ENCODE measurements at regions not wholly inside any gene's neighbourhood (a gene's known extent, or its start where the extent isn't known, plus 50 kb on each side); places are given as distances from the start of the nearest gene placed in this dataset.
"Not testable (repeated sequence)": the region's sequence is repeated elsewhere in the genome, so short reads cannot be mapped to it uniquely, and the experiment has no call there.

DNA sequence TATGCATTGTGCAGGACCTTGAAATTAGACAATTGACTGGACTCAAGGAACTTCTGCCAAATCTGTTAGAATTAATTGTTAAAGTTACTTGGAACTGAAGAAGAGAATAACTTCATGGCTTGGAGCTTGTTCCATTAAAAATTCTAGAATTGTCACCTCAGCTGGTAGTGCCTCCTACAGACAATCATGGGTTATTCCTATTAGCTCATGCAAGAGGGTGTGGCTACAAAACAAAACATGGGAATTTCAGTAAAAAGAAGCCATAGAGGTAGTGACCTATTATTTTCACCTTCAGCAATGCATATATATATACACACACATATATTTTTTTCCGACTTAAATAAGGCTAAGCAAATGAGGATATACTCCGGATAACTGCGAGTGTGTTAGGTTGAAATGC lies 181.9 kb upstream of the DTNA start:
- no peak for DNase-seq (ENCODE audit: low read depth in 3 of 3)

DNA sequence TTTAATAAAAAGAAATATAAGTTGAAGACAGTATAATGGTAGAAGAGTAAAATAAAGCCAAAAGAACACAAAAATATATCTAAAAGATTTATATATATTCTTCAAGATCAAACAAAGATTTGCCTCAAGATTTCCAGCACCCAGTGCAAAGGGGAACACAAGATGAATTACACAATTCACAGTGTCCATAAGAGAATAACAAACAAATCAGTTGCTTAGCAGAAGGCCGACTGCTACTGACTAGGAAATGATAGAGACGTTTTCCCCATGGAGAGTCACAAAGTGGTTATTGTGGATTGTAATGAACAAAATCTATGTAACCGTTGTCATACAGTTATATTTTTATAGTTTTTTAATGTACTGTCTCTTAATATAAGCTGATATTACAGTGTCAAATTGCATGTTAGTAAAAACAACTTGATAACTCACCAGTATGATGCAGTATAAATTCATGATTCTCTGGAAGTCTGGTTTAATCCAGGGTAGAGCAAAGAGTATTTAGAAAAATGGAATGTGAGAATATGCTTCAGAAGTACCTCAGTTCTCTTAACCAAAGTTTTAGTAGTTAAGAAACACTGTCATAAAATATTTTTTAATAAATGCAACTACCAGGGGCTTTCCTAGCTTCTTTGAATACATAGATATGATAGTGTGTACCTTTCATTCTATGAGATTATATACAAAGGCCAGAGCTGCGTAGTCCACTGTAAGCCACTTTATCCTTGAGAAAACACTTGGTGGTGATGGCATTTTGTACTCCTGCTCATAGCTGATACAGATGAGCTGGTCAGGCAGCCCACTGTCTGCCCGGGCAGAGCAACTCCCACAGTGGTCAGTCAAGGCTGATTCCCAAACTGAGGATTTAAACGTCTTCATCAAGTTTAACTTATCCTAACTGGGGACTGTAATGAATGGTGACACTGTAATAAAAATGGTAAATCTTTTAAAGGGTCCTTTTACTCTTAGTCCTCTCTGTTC lies 180.5 kb upstream of the DTNA start:
- DNase-seq (ENCODE audit: low read depth in 3 of 3), result no peak

DNA sequence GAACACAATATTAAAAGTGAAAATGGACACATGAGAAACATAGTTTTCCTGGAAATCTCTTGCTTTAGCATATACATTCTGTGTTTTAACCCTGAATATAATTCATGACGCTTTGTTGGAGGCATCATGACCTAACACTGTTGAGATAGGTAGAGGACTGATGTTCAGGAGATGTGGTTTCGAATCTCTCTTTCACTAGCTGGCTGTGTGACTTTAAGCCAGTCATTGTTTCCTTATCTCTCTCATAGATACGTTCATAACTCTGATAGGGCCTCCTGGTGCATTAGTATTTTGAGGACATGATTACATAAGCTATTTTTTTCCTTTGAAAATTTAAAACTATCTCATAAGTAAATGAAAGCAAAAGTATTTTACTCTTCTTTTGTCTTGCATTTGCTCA lies 179.0 kb upstream of the DTNA start:
- DNase-seq (ENCODE audit: low read depth in 3 of 3), result no peak

DNA sequence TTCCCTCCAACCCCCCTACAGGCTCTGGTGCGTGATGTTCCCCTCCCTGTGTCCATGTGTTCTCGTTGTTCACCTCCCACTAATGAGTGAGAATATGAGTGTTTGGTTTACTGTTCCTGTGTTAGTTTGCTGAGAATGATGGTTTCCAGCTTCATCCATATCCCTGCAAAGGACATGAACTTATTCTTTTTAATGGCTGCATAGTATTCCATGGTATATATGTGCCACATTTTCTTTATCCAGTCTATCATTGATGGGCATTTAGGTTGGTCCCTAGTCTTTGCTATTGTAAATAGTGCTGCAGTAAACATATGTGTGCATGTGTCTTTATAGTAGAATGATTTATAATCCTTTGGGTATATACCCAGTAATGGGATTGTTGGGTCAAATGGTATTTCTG lies 175.5 kb upstream of the DTNA start:
- not testable (repeated sequence) for DNase-seq (ENCODE audit: low read depth in 3 of 3)

DNA sequence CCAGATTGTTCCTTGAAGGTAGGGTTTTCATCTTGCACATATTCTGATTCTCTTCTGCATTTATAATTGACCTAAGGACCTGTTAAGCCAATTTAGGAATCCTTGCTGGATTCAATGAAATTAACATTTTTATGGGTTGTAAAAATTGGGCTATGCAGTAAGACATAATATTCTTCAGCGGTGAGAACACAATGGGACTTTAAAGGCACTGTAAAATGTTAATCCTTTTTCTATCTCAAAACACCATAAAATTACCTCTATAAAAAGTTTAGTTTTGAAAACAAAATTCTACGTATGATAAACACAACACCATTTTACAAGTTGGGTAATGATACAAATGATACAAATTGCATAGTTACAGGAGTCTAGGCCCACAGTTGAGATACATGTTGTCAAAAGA lies 169.2 kb upstream of the DTNA start:
- DNase-seq (ENCODE audit: low read depth in 3 of 3), result no peak

DNA sequence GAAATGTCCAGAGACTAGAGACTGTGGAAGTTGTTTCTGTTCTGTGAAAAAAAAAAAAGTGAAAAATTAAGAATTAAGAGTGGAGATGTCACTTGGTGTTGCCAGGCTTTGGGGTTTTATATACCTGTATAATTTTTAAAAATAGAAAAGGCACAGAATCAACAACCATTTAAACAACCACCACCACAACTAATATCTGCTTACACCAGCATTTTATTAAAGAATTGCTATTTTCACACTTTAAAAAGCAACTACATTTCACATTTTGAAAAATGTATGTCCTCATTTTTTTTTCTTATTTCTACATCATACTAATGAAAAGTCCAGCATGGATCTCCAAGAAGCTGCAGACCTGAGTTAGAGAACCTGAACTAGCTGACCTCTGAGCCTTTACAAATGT lies 167.5 kb upstream of the DTNA start:
- no peak for DNase-seq (ENCODE audit: low read depth in 3 of 3)

DNA sequence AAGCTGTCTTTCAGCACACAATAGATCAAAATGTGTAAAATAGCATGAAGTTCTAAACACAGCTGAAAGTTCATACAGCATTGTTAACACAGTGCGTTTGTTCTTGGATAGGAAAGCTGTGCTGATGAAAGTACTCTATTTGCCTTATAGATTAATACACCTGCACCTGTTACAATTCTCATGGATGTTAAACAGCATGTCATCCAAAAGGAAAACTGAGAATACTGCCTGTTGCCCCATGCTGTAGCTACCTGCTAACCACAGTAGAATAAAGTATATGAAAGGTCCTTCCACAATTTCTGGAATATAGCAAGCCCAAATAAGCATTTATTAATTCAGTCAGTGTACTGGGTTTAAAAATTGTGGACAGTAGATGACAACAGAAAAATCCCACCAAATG lies 166.7 kb upstream of the DTNA start:
- no peak for DNase-seq (ENCODE audit: low read depth in 3 of 3)

DNA sequence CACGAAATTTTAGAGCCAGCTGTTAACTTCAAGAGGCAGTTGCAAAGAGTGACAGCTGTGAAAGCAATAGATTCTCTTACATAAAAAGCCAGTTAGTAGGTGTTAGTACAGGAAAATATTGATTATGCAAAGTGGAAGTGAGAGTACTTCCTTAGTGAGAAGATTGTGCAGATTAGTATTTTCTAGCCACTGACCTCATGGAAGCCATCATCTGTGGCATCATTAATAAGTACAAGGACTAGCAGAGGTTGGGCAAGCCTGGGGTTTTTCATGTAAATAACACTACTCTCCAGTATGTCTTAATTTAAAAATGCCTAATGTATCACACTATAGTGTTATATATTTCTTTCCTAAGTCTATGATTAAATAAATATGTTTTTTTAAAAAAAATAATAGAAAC lies 166.2 kb upstream of the DTNA start:
- DNase-seq (ENCODE audit: low read depth in 3 of 3), result no peak

DNA sequence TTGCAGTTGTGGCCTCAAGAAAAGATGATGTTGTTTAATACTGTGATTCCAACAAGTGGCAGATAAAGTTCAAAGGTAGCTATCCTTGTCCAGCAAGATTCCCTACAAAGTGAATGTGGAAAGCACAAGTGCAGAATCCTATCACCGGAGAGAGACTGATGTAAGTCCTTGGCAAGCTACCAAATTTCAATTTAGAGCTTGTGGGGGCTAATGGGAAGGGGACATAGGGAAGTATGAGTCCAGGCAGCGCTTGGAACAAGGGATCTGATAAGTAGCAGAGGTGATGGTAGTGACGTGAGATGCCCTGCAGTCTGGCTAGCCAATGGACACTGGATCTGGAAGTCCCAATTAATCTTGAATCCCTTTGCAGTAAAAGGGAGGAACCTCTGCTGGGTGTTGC lies 165.2 kb upstream of the DTNA start:
- DNase-seq (ENCODE audit: low read depth in 3 of 3), result no peak

DNA sequence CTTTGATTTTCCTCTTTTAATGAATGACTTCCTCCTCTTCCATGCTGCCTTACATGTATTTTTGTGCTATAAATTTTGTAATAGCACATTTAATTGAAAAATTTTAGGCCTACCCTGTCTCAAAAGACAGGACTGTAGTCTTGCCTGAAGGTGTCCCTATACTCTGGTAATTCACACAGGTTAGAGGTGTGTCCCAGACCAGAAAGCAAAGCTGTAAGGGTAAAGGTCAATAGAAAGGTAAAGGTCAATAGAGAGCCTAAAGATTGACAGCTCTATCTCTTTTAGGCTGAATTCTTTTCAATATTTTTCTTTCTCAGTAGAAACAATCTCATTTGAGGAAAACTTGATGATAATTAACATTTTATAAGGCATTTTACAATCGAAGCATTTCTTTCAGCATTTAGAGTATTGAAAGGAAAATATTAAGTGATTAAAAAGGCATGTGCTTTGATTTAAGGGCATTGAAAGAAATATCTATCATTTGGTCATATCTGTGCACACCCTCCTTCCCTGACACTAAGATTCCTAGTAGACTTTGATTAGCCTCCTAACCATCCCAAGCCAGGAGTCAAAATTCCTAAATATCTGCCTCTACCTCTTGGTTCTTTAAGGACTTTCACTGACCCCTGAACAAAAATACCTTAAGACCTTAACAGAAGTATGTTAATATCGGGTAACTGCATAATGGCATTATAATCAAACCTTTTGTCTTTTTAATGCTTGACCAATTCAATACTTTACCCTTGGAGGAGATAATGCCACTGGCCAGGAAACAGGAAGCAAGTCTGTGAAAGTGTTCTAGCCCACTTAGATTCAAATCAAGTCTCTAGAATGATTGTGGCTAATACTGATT lies 161.8 kb upstream of the DTNA start:
- DNase-seq (ENCODE audit: low read depth in 3 of 3), result no peak

DNA sequence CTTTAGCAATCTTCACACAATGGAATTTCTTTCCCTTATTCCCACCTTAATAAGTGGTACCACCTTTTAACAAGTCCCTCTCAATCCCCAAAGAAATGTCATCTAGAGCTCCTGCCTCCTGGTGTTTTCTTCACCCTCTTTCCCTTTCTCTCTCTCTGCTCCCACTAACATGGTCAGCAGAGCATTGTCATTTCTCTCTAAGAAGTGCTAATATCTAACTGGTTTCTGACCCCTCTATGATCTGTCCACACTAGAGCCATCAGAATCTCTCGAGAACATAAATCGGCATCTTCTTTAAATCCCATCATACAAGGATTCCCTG lies 161.2 kb upstream of the DTNA start:
- no peak for DNase-seq (ENCODE audit: low read depth in 3 of 3)

DNA sequence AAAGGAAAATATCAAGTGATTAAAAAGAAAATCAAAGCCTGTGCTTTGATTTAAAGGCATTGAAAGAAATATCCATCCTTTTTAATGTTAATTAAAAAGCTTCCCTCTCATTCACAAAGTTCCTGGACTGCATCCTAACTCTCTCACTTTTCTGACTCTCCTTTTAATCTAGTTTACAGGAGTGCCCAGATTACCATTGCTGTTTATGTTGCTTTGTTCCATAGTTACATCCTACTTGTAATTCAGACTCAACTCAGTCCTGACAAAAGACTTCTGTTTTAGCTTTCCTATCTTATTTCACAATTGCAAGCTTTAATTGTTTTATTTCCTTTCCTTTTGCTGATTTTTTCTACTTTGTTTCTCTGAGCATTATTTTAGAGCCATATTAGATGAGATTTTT lies 160.7 kb upstream of the DTNA start:
- no peak for DNase-seq (ENCODE audit: low read depth in 3 of 3)

DNA sequence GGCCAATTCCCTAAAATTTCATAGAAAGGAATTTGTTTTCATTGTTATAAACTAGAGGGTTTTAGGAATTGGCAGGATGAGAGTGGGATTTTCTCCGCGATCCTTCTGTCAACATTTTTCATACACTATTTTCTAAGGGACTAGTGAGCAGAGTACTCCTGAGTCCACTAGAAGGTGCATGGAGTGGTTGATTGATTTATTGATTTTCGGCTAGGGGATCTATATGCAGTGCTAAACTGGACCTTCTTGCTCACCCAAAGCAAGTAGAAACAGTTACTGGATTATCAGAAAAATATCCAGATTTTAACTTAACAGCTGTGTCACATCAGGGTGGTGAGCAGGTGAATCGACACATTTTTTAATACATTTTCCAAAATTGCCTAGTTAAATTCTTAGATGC lies 159.9 kb upstream of the DTNA start:
- DNase-seq (ENCODE audit: low read depth in 3 of 3), result no peak

DNA sequence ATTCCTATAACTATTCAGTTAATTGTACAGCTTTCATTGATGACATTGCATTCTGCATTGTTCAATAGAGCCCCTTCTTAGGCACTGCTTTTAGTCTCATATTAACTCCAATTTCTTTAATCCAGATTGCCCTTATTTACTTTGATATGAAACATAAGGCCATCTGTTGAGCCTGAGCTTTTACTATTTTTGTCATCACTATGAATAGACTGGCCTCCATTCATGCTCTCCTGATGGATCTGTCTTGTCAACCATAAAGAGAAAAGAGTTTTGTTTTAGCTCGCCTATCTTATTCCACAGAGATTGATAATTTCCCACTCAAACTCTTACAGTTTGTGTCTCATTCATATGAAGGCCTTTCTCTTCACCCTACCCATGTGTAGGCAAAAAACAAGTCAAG lies 159.2 kb upstream of the DTNA start:
- no peak for DNase-seq (ENCODE audit: low read depth in 3 of 3)

DNA sequence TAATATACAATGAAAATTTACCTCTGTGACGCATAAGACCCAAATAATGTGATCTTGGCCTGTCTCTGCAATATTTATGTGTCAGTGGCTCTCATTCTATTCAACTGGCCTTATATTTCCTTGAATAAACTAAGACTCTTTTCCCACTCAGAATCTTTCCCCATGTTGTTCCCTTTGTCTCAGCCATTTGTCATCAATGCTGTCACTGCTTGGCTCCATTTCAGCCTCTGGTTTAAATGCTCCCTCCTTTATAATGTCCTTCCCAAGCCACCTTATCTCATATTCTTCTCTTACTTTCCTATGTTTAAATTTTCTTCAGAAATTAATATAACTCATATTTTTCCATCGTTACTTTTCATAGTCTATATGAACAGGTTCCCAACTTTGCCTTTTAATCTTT lies 158.3 kb upstream of the DTNA start:
- no peak for DNase-seq (ENCODE audit: low read depth in 3 of 3)

DNA sequence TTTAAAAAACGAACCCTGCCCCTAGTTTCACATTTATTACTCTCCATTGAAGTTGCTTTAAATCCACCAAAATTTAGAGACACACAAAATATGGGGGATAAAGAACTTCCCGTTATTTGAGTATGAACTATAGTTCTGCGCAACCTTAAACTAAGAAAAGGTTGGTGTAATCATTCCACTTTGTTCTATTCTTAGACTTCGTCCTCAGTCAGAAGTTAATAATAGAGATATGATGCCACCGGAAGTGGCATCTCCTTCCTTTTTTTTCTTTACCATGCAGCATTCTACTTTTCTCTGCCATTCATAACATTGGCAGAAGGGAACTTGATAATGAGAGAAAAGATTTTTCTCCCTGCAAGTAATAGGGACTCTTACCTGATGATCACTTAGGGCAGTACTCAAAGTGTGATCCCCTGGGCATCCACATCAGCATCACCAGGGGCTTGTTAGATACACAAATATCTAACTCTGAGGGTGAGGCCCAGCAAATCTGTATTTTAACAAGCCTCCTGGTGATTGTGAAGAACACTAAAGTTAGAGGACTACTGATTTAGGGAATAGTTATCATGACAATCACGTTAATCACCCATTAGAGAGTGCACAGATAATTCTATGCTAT lies 147.7 kb upstream of the DTNA start:
- DNase-seq (ENCODE audit: low read depth in 3 of 3), result no peak

DNA sequence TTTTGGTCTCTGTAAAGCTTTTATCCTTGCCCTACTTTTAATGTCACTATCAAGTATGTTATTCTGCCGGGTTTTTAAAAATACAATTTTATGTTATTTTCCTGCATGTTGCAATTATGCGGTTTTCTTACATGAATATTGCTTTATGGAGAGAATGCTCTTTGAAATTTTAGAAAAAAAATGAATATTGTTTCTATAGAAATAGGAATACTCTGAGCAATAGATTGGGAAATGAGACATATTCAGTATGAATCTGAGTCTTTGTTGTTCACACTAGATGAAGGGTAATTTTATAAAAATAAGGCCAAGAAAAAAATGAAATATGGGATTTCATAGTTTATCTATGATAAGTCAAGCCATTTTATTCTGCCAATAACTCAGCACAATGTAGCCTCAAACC lies 142.2 kb upstream of the DTNA start:
- DNase-seq (ENCODE audit: low read depth in 3 of 3), result no peak

DNA sequence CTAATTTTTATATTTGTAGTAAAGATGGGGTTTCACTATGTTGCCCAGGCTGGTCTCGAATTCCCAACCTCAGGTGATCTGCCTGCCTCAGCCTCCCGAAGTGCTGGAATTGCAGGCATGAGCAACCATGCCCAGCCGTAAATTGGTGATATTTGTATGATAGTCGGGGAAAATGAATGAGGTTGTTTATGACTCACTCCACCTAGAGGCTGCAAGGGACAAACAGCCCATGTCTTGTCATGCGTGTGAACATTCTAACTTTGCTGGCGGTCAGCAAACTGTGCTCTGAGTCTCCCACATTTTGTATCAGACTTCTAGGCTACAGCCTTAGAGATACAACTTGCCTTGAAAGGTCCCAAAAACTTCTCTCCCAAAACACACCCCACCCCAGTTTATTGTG lies 133.5 kb upstream of the DTNA start:
- DNase-seq (ENCODE audit: low read depth in 3 of 3), result no peak

DNA sequence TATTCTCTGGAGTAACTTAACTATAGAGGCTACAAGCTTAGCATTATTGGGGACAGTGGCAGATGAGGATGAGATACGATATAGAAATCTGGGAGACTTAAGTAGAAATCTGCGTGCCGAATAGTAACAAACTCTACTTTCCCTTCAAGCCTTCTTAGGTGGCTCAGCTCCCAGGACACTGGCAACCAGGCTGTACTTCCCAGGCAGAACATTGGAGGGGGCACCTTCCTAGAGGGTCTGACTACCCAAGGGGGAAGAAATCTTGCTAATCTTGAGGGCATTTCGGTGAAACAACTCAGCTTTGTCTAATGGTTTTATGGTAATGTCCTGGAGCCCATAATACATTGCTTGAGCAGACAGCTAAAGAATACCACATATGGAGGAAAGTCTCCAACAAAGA lies 126.2 kb upstream of the DTNA start:
- no peak for DNase-seq (ENCODE audit: low read depth in 3 of 3)

DNA sequence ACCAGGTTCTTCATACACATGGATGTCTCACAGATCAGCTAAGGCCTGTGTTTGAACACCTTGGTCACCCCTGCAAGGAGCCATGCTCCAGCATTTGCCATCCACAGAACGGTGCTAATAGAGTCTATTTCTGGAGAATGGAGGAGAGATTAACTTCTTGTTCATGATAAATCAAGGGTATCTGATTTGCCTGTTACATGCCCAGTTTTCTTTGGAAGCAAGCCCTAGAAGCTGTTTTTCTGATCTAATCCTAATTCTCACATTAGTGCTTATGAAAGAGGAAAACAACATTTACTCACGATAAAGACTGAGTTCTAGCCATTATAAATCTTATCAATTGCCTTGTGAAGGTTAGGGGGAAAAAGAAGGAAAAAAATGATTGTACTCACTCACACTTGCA lies 119.6 kb upstream of the DTNA start:
- DNase-seq (ENCODE audit: low read depth in 3 of 3), result no peak

DNA sequence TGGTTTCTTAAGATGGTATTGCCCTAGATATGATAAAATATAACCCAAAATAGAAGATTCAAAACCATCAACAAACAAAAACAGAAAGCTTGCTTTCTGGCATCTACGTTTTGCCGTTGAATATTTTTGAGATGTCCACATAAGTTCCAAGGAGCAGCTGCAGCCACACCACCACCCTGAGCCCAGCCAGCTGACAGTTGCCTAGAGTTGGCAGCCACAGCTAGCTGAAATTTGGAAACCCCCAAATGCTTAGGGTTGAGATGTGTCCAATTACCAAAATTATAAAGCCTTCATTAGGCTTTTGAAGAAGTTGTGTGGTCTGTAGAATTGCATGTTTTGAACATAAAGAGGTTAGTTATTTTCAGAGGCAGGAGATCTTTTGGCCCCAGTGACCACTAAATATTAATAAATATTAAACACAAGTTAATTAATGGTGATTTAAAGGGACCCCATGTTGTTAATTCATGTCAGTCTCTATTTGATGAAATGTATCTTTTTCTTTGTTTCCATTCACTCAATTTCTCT lies 118.1 kb upstream of the DTNA start:
- DNase-seq (ENCODE audit: low read depth in 3 of 3), result no peak

DNA sequence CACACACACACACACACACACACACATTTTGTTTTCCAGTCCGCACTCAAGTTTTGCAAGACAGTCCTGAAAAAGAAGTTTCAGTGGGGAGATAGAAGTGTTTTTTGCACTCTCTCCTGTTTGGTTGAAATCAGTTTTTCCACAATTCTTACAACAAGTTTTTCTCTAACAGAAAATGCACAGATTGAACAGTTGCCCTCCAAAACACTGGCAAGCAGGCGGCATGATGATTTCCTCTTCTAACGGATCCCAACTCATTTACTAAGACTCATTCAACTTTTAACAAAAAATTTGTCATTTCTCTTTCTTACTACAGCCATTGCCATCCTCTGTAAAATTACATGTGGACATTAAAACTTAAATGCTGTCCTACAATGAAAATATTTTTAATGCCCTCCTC lies 117.6 kb upstream of the DTNA start:
- no peak for DNase-seq (ENCODE audit: low read depth in 3 of 3)
